Sigmoid colon (tissue), 6 donors: ENCODE measurements at regions not wholly inside any gene's neighbourhood (a gene's known extent, or its start where the extent isn't known, plus 50 kb on each side); places are given as distances from the start of the nearest gene placed in this dataset.

Experiments used
- DNase-seq: peaks from one replicate; pipeline ENCODE4 v3.0.0-alpha.2; 2019
- H3K27ac ChIP-seq, 4 donors: fragments of 200-600 bp; sonication (generic); one replicate each; pipeline ENCODE4 v1.5.1; 2016 to 2019; ENCODE audit warnings: mild to moderate bottlenecking in 1 of 4
- H3K27me3 ChIP-seq, 3 donors: fragments of 200-600 bp; sonication (generic); one replicate each; pipeline ENCODE4 v1.5.1; 2019; ENCODE audit warnings: mild to moderate bottlenecking in 1 of 3
- H3K36me3 ChIP-seq, 4 donors: fragments of 200-600 bp; sonication (generic); one replicate each; pipeline ENCODE4 v1.5.1; 2016 to 2019
- H3K4me1 ChIP-seq, 4 donors: fragments of 200-600 bp; sonication (generic); one replicate each; pipeline ENCODE4 v1.5.1; 2017 to 2019
- H3K4me3 ChIP-seq, 4 donors: fragments of 200-600 bp; sonication (generic); one replicate each; pipeline ENCODE4 v1.5.1; 2017 to 2019; ENCODE audit warnings: mild to moderate bottlenecking in 2 of 4, moderate library complexity in 1 of 4
- H3K9me3 ChIP-seq, 4 donors: fragments of 200-600 bp in 3 of 4; sonication (generic) in 3 of 4; one replicate each; pipeline versions ENCODE4 v1.5.1 to v1.6.1; 2013 to 2019
- CTCF ChIP-seq, 4 experiments: fragments of 450-650 bp in 3 of 4; fragments of 200-600 bp in 1 of 4; IDR thresholded peaks; one replicate each; pipeline ENCODE4 v1.5.1; 2016 to 2019; ENCODE audit warnings: antibody characterized with exemption in 4 of 4, mild to moderate bottlenecking in 3 of 4, moderate library complexity in 2 of 4
- EP300 ChIP-seq, 4 donors: sonication (generic); formaldehyde crosslinking; IDR thresholded peaks; one replicate each; pipeline ENCODE4 v1.6.1; 2017; ENCODE audit warnings: antibody characterized with exemption in 4 of 4
- POLR2A ChIP-seq, 2 donors: fragments of 450-650 bp; IDR thresholded peaks; one replicate each; pipeline ENCODE4 v1.6.1; 2016; ENCODE audit warnings: antibody characterized with exemption in 2 of 2, mild to moderate bottlenecking in 2 of 2, moderate library complexity in 2 of 2
- POLR2AphosphoS5 ChIP-seq, 4 donors: sonication (generic); formaldehyde crosslinking; IDR thresholded peaks; one replicate each; pipeline ENCODE4 v1.6.1; 2017; ENCODE audit warnings: antibody characterized with exemption in 4 of 4
- WGBS, 2 donors: extraction: QIAGEN DNeasy Blood & Tissue Kit; methylation state at CpG; one replicate each; pipeline ENCODE4 v1.1.7; 2013; 5-methylcytosine and 5-hydroxymethylcytosine counted together
- intact Hi-C: fragments of 100-400 bp; cut with DNase I; formaldehyde crosslinking; loops from one replicate; pipeline ENCODE4 v1.15.1; 2023
- donor health status: healthy with polysubstance abuse.
- donor health status: healthy.

DNA sequence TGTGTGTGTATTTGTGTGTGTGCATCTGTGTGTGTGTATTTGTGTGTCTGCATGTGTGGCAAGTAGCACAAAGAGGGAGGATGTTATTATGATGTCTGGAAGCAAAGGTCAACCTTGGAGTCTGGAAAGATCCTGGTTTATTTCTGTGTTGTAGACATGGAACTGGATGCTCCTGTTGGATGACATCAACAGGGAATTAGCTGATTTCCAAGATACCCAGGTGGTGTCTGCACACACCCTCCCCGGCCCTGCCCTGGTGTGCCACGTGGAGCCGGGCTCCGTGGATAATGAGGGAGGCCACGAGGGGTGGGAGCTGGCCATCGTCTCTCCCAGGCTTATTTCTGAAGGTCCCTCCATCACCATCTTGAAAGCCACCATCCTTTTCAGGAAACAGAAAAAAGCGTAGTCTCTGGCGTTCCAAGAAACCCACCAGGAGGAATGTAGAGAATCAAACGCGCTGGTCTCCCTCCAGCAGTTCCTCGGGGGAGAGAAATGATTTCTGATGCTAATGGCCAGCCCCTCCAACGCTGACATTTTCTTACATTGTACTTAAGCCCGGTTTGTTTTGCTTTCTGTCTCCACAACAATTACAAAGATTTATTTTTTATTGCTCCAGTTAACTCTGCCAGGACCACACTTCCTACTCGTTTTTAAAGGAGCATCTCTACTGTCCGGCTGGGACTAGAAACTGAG, 93.3 kb downstream of the FOXL1 start:
- intact Hi-C loops, result no loop called here
- Histone ChIP-seq H3K27me3 (peaks cover 7 to 70% (median 13%) of the 10 kb centered on the region in 3 donors), H3K36me3 (no peaks in the 10 kb centered on the region), H3K27ac (peak overlapping the region in 1 of 4 donors; percentile 9), H3K4me1 (peaks cover 0 to 9% (median 0%) of the 10 kb centered on the region in 4 donors), H3K4me3 (no peak overlapping the region), H3K9me3 (peaks cover 0 to 1% (median 0%) of the 10 kb centered on the region in 4 donors)
- TF ChIP-seq EP300 (IDR thresholded peaks at IDR 0.05) (no peak), POLR2A (IDR thresholded peaks at IDR 0.05) (no peak), CTCF (IDR thresholded peaks at IDR 0.05) (no peak), POLR2AphosphoS5 (IDR thresholded peaks at IDR 0.05) (no peak)
- 53 to 54% methylated on average over 15 of the region's 15 CpGs for WGBS, 2 donors
- DNase-seq, result no peak

DNA sequence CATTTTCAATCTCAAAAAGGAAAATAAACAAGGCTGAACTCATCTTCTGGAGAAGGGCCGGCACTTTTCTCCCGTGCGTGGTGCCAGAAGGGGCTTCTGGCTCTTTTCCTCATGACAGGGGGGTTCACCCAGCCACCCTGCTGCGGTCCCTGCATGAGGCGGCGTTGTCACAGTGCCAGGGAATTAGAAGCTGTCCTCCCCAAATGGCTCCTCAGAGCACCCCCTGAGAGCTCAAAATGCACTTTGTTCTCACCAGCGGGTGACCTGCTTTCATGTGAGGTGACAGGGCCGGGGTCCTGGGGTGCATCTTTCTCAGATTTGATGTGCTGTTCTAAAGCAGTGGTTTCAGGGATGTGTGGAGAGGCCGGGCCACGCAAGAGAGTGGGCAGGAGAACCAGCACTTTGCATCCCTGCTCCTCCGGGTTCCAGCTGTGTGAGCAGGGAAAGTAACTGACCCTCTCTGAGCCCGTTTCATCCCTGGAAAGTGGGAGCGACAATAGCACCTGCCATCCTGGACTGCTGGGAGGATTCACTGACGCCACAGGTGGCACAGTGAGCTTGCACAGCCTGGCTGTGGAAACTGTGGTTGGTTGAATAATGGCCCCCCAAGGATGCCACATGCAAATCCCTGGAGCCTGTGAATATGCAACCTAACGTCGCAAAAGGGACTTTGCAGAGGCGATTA, 94.0 kb downstream of the FOXL1 start:
- H3K4me1 ChIP-seq, result peaks cover 0 to 9% (median 0%) of the 10 kb centered on the region in 4 donors
- no peak overlapping the region for H3K4me3 ChIP-seq
- peaks cover 0 to 1% (median 0%) of the 10 kb centered on the region in 4 donors for H3K9me3 ChIP-seq
- H3K27ac ChIP-seq, result peak overlapping the region in 1 of 4 donors; percentile 9
- intact Hi-C loops, result no loop called here
- TF ChIP-seq CTCF (IDR thresholded peaks at IDR 0.05) (no peak), EP300 (IDR thresholded peaks at IDR 0.05) (no peak), POLR2A (IDR thresholded peaks at IDR 0.05) (no peak), POLR2AphosphoS5 (IDR thresholded peaks at IDR 0.05) (no peak)
- WGBS, 2 donors, result 76 to 78% methylated on average over 17 of the region's 17 CpGs
- peaks cover 7 to 74% (median 13%) of the 10 kb centered on the region in 3 donors for H3K27me3 ChIP-seq
- no peak for DNase-seq
- no peaks in the 10 kb centered on the region for H3K36me3 ChIP-seq

DNA sequence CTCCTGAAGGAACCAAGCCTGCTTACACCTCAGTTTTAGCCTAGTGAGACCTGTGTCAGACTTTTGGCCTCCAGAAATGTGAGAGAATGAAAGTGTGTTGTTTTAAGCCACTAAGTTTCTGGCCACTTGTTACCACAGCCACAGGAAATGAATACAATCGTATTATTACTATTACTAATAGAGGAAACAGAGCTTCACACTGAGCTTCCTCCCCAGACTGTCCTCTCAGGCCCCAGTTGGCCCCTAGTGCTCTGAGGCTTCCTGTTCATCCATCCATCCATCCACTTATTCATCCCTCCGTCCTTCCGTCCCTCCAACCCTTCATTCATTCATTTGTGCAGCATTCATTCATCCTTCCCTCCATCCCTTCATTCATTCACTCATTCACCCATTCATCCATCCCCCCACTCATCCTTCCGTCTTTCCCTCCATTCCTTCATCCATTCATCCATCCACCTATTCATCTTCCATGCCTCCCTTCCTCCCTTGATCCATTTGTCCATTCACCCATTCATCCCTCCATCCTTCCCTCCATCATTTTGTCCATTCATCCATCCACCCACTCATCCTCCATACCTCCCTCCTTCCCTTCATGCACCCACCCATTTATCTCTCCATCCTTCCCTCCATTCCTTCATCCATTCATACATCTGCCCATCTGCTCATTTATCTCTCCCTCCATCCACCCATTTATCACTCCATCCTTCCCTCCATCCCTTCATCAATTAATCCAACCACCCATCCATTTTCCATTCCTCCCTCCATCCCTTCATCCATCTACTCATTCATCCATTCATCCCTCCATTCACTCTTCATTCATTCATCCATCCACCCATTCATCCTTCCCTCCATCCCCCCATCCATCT, 95.0 kb downstream of the FOXL1 start:
- peaks cover 7 to 77% (median 13%) of the 10 kb centered on the region in 3 donors for H3K27me3 ChIP-seq
- 87 to 93% methylated on average over 4 of the region's 4 CpGs for WGBS, 2 donors

More for the DNA sequence above, 95.0 kb downstream of the FOXL1 start:
- H3K9me3 ChIP-seq, result peaks cover 0 to 1% (median 0%) of the 10 kb centered on the region in 4 donors
- DNase-seq, result no peak
- no peak for TF ChIP-seq EP300 (IDR thresholded peaks at IDR 0.05)
- TF ChIP-seq POLR2A (IDR thresholded peaks at IDR 0.05), result no peak
- no peak for TF ChIP-seq POLR2AphosphoS5 (IDR thresholded peaks at IDR 0.05)
- no peak for TF ChIP-seq CTCF (IDR thresholded peaks at IDR 0.05)
- H3K27ac ChIP-seq, result no peak overlapping the region
- H3K4me1 ChIP-seq, result peaks cover 0 to 9% (median 0%) of the 10 kb centered on the region in 4 donors
- intact Hi-C loops, result no loop called here
- H3K4me3 ChIP-seq, result no peak overlapping the region
- no peaks in the 10 kb centered on the region for H3K36me3 ChIP-seq
